ENCODE measurements at regions not wholly inside any gene's neighbourhood (a gene's known extent, or its start where the extent isn't known, plus 50 kb on each side); places are given as distances from the start of the nearest gene placed in this dataset.

DNA sequence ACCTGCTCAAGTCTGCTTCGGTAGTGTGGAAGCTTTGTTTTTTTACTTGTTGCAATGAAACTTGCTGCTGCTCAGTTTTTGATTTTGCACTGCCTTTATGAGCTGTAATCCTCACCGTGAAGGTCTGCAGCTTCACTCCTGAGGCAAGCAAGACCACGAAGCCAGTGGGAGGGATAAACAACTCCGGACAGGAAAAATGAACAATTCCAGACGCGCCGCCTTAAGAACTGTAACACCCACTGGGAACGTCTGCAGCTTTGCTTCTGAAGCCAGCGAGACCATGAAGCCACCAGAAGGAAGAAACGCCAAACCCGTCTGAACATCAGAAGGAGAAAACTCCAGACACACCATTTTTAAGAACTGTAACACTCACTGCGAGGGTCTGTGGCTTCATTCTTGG is 245.7 kb upstream of the REG3G start:
- TF ChIP-seq POLR2A (IDR thresholded peaks at IDR 0.05; ENCODE audit: low read length) (no peak), GATA1 (IDR thresholded peaks at IDR 0.05; ENCODE audit: low read depth, low read length) (no peak)
